GM21423 (cell line): ENCODE measurements at regions not wholly inside any gene's neighbourhood (a gene's known extent, or its start where the extent isn't known, plus 50 kb on each side); places are given as distances from the start of the nearest gene placed in this dataset.
"Not testable (repeated sequence)": the region's sequence is repeated elsewhere in the genome, so short reads cannot be mapped to it uniquely, and the experiment has no call there.

ENCODE experiments used
- ATAC-seq: cut with Tn5 transposase; IDR thresholded peaks from one replicate; pipeline ENCODE4 v1.9.1; 2021; ENCODE audit warnings: mild to moderate bottlenecking, moderate library complexity; ENCODE audit not compliant: unreplicated experiment

DNA sequence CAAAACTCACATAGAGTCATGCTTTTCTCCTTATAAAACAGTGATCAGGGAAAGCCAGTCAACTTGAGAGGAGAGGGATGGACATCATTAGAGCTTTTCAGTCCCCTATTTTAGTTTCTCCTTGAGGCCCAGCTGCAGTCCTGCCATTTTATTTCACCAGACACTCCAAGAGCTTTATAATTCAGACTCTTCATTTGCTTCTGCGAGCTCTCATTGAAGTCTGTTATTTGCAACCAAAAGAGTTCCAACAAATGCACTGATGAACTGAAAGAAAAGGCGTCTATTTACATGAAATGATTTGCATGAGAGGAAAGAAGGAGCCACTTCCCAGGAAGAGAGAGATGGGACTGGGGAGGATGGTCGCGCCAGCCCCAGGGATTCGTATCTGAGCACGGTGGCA is 86.8 kb downstream of the NDUFA12 start:
- ATAC-seq, result no peak

DNA sequence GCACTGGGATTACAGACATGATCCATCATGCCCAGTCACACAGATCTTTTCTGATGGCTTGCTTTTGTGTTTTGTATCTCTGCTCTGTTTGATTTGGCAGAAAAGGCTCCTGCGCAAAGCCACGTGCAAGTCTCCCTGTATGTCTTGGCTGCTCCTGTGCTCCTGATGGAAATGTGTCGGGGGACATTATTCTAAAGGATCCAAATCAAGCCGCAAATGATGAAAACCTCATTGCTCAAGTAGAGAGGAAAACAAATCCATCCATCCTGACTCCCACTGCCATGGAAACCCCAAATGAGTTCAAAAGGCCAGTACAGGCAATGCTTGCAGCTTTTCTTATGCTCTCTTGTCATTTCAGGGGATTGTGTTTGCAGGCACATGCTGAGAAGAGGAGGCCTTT is 93.8 kb downstream of the NDUFA12 start:
- ATAC-seq, result no peak

DNA sequence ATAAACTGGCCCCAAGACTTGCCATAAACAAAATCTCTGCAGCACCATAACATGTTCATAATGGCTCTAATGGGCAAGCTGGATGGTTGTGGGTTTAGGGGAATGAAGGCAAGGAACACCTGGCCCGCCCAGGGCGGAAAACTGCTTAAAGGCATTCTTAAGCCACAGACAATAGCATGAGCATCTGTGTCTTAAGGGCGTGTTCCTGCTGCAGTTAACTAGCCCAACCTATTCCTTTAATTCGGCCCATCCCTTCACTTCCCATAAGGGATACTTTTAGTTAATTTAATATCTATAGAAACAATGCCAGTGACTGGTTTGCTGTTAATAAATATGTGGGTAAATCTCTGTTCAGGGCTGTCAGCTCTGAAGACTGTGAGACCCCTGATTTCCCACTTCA is 97.7 kb downstream of the NDUFA12 start:
- ATAC-seq, result not testable (repeated sequence)

DNA sequence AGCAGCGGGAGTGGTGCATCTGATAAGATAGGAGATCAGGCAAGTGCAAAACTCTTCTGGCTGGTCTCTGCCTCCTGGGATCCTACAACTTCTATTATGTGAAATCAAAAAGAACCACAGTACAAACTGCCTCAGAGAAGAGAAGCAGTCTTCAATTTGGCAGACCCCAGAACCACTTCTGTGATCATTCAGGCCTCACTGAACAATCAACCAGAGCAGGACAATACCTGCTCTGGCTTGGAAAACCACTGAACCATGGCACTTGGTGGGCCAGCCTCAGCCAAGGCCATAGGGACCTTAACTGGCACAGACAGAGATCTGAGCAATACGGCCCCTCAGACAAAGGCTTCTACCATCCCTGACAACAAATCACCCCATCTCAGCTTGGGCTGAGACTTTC is 103.0 kb downstream of the NDUFA12 start:
- ATAC-seq, result no peak

DNA sequence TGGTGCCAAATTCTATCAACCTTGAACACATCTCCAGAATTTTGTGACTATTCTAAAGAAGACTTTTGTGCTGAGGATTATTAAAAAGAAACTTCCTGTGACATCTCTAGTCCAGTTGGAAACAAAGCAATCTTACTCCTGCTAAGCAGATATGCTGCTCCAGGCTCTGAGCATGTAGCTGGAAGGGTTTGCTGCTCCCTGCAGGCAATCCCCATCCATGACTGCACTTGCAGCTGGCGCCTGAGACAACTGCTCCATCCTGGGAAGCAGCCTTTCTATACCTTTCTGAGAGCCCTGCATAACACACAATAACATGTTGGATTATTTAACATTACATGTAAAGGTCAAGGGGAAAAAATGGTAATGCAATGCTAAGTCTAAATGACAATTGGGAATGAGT is 105.1 kb downstream of the NDUFA12 start:
- no peak for ATAC-seq

DNA sequence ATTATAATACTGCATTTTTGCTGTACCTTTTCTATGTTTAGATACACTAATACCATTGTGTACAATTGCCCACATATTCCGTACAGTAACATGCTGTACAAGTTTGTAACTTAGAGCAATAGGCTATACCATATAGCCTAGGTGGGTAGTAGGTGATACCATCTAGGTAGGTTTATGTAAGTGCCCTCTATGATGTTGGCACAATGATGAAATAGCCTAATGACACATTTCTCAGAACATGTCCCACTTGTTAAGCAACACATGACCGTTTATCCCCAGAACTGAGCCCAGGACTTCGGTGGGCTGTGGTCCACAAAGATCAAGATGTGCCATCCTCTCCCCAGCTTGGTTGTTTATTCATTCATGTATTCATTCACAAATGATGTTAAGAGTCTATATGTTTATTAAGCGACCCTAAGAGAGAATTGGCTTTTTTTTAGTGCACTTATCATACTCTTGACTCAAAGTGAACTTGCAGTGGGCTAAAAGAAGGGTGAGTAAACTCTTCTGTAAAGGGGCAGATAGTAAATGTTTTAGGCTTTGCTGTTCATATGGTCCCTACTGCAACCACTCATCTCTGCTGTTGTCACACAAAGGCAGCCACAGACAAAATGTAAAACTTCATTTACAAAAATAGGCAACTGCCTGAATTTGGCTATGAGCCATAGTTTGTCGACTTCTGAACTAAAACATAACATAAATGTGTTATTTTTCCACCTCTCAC is 110.8 kb downstream of the NDUFA12 start:
- ATAC-seq, result no peak

DNA sequence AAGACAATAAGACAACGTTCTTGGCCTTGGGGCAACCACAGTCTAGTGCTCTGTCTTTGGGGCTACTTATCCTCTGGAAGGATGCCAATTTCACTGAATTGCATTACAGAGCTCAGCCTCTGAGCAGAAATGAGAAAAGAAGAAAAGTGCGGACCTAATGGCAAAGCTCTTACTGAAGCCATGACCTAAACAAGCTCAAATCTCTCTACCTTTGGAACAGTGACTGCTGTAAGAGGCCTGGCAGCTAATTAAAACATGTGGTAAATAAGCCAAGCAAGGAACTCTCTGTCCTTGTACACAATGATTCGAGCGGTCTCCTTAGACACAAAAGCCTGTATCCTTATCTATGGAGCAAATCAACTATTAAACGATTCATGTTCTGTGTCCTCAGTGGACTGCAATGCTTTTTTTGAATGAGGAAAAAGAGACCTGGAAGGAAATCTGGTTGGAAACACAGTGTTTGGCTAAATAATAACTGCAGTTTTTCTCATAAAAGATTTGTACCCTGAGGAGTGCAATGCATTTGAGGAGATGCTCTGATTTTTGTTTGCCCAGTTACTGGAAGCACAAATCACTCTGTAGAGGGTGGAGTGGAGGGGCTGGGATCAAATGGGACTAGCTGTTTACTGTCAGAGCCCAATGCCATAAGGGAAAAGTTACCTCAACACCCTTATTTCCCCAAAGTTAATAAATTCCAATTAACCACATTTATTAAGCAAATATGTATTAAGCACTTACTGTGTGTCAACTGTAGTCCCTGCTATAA is 113.9 kb downstream of the NDUFA12 start:
- no peak for ATAC-seq

DNA sequence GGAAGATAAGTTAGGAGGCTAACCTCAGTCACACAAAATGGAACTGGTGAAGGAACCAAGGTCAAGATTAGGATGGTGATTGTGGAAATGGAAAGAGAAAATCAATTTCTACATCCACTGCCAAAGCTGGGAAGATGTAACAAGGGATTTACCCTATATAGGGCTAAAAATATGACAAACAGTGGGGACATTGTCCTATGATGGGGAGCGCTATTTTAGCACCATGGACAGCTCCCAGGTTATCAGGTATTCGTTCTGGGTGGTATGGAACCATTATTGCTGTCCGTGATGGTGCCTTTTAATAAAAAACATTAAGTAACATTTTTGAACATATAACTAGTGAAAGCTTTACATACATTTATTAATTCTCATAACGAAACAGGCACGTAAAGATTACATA is 124.0 kb downstream of the NDUFA12 start:
- ATAC-seq, result no peak

DNA sequence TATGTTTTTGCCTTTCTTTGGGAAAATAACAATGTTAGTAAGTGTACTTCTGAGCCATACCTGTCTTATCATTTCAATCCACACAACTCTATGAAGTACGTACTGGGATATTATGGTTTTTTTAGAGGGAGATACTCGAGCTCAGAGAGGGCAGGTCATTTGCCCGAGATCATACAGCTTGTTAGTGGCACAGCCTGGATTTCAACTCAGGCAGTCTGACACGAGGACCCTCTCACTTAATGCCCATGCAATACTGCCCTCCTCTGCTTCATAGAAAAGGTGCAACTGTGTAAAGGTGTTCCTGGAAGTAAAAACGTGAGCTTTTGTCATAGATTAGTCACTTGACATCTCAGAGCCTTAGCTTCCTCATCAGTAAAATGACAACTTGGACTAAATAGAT is 128.0 kb downstream of the NDUFA12 start:
- ATAC-seq, result peak; percentile 42

DNA sequence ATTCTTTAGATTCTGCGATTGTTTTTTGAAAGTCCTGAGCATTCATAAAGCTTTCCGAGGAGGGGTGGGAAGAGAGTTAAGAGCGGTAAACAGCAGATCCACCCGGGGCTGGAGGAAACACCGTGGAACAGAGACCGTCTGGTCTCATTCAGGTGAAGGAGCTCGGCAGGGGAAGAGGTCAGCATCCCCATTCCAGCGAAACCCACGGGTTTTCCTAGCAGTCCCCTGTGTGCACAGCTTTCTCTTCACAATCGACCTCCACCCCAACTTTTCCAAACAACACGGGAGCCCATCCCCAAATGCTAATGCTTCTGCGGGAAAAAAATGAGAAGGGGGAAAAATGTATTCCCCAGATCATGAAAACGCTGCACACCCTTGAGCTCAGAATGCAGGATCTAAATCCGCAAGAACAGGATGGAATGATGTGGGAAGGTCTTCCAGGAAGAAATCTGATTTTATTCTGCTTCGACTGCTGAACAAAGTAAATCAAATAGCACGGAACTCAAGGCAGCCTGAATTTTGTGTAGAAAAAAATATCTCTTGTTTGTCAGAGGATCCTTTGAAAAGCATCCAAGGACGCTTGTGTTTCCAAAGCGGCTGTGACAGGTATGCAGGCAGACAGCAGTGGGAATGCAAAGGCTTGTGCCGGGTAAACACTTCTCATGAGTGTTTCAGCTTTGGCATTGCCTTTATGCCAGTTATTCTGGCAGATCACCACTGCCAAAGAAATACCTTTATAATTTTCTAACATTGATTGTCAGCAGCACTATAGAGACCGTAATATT is 128.8 kb downstream of the NDUFA12 start:
- no peak for ATAC-seq

DNA sequence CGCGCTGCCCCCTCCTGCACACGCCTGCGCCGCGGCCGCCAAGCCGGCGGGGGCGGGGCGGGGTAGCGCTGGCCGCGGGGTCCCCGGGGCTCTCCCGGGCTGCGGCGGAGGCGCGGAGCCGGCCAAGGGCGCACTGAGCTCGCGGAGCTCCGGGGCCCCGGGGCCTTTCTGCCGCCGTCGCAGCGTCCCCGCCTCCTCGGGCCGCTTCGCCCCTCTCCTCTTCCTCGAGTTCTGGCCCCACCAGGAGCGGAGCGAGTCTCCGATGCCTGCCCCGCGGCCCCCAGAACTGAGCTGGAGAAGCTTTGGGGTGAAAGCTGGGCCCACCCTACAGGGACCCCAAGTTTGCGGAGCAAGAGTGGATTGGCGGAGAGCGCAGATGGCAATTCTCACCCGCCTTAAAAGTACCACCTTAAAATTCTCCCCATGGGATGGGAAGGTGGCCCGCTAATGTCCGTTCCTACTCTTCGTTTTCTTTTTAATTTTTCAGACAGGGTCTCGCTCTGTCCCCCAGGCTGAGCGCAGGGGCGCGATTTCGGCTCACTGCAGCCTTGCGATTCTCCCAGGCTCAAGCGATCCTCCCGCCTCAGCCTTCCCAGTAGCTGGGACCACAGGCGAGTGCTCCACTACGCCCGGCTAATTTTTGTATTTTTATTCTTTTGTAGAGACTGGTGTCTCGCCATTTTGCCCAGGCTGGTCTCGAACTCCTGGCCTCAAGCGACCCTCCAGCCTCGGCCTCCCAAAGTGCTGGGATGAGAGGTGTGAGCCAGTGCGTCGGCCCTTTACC is 129.6 kb downstream of the NDUFA12 start:
- no peak for ATAC-seq

DNA sequence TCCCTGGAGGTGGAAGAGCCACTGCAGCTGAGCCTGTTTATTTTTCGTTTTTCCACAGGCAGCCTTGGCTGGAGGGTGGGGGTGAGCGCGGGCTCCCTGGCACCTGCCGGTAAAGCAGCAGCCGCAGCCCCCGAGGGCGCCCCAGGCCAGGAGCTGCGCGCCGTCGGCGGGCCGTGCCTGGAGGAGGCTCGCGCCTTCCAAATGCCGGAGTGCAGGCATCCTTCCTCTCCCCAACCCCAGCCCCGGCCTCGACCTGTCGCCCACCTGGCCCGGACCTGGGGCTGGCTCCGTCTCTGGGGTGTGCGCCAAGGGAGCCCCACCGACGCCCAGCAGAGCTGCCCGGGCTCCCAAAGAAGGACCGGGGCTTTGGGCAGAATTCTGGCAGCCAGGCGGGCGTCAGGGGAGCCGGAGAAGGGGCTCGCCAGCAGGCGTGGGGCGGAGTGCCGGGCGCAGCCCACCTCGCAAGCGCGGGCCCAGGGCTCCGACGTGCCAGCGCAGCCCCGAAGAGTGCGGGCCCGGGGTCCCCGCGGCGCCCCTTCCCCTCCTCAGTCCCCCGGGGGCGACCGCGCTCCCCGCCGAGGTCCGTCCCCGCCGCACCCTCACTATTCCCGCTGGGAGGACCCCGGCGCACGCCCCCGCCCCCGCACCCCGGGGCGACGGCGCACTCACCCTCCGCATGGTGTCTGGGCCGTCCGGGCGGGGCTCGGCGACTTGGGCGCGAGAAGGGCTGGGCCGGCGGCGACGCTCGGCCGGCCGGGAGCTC is 130.3 kb downstream of the NDUFA12 start:
- ATAC-seq, result peak; percentile 73

DNA sequence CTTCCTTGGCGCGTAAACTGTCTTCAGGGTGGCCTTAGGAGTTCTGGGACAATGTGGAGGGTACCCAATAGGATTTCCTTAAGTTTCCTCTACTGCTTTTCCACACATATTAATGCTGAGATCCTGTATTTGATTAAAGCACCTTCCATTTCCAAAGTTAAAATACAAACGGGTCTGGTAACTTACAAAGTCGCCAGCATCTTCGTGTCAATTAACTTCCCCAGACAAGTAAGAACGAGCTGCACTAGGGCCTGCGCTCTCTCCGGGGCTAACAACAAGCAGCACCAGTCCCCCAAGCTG is 130.9 kb downstream of the NDUFA12 start:
- no peak for ATAC-seq

DNA sequence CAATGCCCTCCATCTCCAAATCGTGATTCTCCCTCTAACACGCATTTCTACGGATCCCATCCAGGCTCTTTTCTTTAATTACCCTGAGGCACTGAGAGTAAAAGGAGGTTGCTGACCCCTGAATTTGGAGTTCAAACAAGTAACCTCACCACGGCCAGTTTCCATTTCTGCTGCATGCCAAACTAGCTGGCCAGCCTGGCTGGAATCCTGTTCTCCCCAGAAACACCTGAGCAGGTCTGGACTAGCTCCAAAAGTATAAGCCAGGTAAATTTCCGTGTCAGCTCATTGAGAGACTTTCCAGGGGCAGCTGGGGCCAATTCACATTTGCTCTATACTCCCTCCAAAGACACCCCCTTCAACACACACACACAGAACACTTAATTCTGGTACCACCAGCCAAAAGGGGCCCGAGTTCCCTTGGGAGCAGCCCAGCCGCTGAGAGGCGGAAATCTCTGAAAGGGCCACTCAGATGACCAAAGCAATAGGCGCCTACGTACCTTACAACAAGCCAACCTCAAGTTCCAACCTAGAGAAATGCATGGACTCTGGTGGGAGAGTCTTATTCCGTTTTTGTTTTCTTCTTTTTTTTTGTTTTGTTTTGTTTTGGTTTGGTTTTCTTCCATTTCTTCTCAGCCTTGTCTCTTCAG is 131.4 kb downstream of the NDUFA12 start:
- no peak for ATAC-seq

DNA sequence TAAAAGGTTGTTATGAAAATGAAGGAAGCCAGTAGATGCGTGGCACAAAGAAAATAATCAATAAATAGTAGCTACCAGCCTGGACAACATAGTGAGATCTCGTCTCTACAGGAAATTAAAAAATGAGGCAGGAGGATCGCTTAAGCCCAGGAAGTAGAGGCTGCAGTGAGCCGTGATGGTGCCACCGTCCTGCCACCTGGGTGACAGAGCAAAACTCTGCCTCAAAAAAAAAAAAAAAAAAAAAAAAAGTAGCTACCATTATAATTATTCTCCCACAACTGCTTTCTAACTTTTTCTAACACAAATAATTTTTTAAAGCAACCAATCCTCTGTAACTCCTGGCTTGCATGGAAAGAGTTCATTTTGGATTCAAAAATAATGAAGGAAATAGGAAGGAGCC is 133.0 kb downstream of the NDUFA12 start:
- no peak for ATAC-seq

DNA sequence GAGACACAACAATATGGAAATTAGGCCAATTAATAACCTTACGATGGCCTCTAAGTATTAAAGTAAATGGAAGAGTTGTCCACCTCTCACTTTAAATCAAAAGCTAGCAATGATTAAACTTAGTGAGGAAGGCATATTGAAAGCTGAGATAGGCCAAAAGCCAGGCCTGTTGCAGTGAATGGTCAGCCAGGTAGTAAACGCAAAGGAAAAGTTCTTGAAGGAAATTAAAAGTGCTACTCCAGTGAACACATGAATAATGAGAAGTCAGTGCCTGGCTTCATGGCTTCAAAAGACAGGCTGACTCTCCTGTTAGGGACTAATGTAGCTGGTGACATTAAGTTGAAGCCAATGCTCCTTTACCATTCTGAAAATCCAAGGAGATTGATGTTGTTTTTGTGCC is 135.3 kb downstream of the NDUFA12 start:
- ATAC-seq, result no peak

DNA sequence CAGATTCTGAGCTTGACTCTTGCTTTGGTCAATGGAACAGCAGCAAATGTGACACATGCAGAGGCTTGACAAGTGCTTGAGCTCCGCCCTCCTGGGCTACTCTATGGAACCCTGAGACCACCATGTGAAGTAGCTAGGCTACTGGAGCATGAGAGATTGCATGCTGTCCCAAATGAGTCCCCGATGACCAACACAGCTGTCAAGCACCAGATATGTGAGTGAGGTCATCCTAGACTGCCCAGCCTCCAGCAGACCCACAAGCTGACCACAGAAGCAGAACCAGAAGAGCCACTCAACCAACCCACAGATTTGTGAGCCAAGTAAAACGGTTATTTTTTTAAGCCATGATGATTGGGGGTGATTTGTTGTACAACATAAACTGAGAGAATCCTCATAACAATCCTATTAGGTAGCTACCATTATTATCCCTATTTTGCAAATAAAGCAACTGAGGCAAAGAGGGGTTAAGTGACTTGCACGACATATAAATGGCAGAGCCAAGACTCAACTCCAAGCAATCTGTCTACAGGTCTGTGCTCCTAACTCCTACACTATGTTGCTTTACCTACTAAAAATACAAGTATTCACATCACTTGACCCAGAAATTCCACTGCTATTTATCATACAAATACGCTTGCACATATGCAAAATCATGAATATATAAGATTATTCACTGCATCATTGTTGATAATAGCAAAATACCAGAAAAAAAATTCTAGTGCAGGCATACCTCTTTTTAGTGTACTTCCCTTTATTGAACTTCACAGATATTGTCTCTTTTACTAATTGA is 136.2 kb downstream of the NDUFA12 start:
- peak; percentile 52 for ATAC-seq

DNA sequence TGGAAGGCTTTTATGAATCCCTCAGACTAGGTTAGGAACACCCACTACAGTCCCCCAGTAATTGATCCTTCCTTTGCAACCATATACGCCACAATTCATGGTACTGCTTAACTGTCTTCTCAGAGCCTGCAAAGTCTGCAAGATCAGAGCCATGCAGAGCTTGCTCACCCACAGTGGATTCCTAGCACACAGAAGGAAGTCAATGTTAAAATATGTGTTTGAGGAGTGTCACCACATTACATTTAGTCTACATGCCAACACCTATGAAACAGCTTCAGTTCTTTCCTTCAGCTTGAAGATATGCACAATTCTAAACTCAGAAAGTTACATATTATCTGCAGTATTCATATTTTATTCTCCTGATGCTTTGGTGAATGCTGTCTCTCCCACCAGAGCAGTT is 138.5 kb downstream of the NDUFA12 start:
- ATAC-seq, result no peak

DNA sequence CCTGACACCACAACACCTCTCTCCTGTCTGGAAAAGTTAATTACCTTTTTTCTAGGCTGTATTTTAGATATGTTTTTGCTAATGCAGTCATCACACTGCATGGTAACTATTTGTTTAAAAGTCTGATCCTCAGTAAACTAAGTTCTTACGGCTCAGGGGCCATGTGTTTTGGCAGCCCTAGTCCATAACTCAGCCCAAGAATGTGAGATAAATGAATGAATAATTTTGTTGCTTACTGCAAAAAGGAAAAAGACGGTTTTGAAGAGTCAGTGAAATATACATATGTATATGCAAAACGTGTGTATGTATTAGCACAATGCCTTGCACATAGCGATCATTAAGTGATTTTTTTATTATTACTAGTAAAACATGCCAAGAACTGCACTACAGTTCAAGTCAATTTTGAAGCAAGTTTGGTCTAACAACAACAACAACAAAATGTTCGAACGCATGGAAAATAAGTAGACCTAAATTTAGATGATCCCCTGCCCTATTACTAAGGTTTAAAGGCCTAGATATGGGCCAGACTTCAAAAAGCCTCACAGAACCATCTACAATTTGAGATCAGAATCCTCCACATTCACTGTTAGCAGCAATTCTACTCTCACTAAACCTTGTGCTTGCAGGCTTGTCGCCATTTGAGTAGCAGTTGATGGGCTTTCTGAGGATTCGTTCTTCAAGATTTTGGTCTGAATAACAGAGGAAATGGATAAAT is 140.0 kb downstream of the NDUFA12 start:
- ATAC-seq, result no peak
